Prostate gland (tissue), 2 donors: ENCODE measurements at regions not wholly inside any gene's neighbourhood (a gene's known extent, or its start where the extent isn't known, plus 50 kb on each side); places are given as distances from the start of the nearest gene placed in this dataset.

Source experiments
- POLR2AphosphoS5 ChIP-seq: sonication (generic); formaldehyde crosslinking; IDR thresholded peaks from one replicate; pipeline ENCODE4 v1.6.1; 2017; ENCODE audit warnings: antibody characterized with exemption
- TF ChIP-seq, protein P1 (sequence below), 4 experiments: fragments of 200-600 bp in 2 of 4; fragments of 450-650 bp in 2 of 4; sonication (generic) in 2 of 4; IDR thresholded peaks; 1 replicate in 3 of 4; 2 replicates in 1 of 4; pipeline ENCODE4 v1.5.1; 2016 to 2019; ENCODE audit warnings: antibody characterized with exemption in 4 of 4, mild to moderate bottlenecking in 2 of 4, moderate library complexity in 2 of 4

DNA sequence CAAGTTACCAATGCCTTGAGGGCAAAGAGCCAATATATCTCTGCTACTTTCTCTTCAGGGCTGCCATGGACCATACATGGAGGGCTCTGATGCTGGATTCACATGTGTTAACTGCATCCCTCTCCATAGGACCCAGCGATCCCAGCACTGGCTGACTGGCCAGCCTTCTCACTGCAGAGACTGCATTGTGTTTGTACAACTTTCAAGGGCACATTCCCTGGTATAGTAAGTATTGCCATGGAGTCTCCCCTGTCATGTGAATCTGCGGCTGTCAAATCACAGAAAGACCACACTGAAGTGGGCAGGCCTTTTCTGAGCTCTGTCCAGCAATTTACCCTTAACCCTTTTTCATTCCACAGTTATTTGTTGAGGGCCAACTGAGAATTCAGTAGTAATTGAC is 449.8 kb downstream of the OMA1 start:
- TF ChIP-seq, protein P1, sequence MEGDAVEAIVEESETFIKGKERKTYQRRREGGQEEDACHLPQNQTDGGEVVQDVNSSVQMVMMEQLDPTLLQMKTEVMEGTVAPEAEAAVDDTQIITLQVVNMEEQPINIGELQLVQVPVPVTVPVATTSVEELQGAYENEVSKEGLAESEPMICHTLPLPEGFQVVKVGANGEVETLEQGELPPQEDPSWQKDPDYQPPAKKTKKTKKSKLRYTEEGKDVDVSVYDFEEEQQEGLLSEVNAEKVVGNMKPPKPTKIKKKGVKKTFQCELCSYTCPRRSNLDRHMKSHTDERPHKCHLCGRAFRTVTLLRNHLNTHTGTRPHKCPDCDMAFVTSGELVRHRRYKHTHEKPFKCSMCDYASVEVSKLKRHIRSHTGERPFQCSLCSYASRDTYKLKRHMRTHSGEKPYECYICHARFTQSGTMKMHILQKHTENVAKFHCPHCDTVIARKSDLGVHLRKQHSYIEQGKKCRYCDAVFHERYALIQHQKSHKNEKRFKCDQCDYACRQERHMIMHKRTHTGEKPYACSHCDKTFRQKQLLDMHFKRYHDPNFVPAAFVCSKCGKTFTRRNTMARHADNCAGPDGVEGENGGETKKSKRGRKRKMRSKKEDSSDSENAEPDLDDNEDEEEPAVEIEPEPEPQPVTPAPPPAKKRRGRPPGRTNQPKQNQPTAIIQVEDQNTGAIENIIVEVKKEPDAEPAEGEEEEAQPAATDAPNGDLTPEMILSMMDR (IDR thresholded peaks at IDR 0.05) = no peak
- no peak for TF ChIP-seq POLR2AphosphoS5
